Fibroblast of pulmonary artery (primary cell): ENCODE measurements at regions not wholly inside any gene's neighbourhood (a gene's known extent, or its start where the extent isn't known, plus 50 kb on each side); places are given as distances from the start of the nearest gene placed in this dataset.
"Not testable (repeated sequence)": the region's sequence is repeated elsewhere in the genome, so short reads cannot be mapped to it uniquely, and the experiment has no call there.

Experiments
- DNase-seq: peaks from one replicate; pipeline ENCODE4 v3.0.0-alpha.2; 2010; ENCODE audit warnings: low read depth
- H3K4me3 ChIP-seq: replicated peaks from 2 replicates; pipeline ENCODE4 v1.5.1; 2011; ENCODE audit warnings: low read depth, mild to moderate bottlenecking, control low read depth, low read length, moderate library complexity
- TF ChIP-seq, protein P1 (sequence below): IDR thresholded peaks from 2 replicates; pipeline ENCODE4 v1.5.1; 2011; ENCODE audit warnings: mild to moderate bottlenecking, control low read depth, low read length, inconsistent platforms; ENCODE audit errors: missing control alignments

DNA sequence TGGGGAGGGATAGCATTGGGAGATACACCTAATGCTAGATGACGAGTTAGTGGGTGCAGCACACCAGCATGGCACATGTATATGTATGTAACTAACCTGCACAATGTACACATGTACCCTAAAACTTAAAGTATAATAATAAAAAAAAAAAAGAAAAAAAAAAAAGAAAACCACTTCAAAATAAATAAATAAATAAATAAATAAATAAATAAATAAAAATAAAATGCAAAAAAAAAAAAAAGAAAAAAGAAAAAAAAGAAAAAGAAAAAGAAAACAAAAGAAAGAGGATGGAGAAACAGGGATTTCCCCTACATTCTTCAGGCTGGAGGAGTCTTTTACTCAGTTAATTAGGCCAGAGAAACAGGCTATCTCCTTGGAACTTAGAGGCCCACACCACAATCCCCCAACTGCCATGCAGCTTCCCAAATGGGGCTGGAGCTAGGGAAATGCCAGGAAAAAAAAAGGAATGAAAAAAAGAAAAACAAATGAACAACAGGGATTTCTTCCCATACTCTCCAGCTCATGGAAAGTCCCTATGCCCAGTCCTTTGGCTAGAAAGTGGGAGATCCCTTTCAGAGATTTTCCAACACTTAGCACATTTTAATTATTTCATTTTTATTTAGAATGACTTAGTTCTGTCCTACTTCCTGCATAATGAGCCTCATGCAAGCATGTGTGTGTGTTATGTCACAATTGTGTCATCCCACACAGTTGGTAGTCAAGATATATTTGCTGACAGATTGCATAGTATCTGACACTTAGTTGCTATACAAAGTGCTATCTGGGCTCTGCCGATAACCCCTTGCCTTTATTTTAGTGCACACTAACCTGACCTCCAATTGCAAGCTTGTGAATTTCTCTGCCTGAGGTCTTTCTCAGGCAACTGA is 486.4 kb downstream of the PLPP3 start:
- TF ChIP-seq, protein P1, sequence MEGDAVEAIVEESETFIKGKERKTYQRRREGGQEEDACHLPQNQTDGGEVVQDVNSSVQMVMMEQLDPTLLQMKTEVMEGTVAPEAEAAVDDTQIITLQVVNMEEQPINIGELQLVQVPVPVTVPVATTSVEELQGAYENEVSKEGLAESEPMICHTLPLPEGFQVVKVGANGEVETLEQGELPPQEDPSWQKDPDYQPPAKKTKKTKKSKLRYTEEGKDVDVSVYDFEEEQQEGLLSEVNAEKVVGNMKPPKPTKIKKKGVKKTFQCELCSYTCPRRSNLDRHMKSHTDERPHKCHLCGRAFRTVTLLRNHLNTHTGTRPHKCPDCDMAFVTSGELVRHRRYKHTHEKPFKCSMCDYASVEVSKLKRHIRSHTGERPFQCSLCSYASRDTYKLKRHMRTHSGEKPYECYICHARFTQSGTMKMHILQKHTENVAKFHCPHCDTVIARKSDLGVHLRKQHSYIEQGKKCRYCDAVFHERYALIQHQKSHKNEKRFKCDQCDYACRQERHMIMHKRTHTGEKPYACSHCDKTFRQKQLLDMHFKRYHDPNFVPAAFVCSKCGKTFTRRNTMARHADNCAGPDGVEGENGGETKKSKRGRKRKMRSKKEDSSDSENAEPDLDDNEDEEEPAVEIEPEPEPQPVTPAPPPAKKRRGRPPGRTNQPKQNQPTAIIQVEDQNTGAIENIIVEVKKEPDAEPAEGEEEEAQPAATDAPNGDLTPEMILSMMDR = no peak
- H3K4me3 ChIP-seq = no peak overlapping the region

DNA sequence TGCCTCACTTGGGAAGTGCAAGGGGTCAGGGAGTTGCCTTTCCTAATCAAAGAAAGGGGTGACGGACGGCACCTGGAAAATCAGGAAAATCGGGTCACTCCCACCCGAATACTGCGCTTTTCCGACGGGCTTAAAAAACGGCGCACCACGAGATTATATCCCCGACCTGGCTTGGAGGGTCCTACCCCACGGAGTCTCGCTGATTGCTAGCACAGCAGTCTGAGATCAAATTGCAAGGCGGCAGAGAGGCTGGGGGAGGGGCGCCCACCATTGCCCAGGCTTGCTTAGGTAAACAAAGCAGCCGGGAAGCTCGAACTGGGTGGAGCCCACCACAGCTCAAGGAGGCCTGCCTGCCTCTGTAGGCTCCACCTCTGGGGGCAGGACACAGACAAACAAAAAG is 489.5 kb downstream of the PLPP3 start:
- H3K4me3 ChIP-seq, DNase-seq: not testable (repeated sequence)

More for the DNA sequence above, 486.4 kb downstream of the PLPP3 start:
- DNase-seq = peak; percentile 36

GRCh38 chr1:56084246-56084645 is 495.1 kb downstream of the PLPP3 start:
- TF ChIP-seq, protein P1 = no peak
- no peak for DNase-seq
- H3K4me3 ChIP-seq = no peak overlapping the region

GRCh38 chr1:56081736-56082135 is 497.6 kb downstream of the PLPP3 start:
- H3K4me3 ChIP-seq = no peak overlapping the region
- TF ChIP-seq, protein P1 = no peak

DNA sequence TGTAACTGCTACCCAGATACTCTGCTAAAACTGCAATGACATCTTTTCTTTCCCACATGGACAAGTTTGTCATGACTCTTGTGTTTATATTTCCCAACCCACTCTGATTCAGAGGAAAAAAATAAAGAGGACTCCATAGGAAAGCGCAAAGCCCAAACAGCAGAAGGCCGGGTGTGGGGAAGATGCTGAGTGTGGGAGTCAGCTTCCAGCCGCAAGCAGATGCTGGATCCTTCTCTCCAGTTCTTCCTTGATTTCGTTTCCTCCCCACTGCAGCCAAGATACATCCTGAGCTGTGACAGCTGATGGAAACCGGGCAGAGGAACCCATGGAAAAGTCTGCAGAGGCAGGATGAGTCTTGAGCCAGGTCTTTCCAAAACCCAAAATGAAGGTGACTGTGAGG is 498.2 kb downstream of the PLPP3 start:
- H3K4me3 ChIP-seq = no peak overlapping the region
- peak; percentile 83 for DNase-seq
- TF ChIP-seq, protein P1 = no peak

More at GRCh38 chr1:56081736-56082135, 497.6 kb downstream of the PLPP3 start:
- no peak for DNase-seq

DNA sequence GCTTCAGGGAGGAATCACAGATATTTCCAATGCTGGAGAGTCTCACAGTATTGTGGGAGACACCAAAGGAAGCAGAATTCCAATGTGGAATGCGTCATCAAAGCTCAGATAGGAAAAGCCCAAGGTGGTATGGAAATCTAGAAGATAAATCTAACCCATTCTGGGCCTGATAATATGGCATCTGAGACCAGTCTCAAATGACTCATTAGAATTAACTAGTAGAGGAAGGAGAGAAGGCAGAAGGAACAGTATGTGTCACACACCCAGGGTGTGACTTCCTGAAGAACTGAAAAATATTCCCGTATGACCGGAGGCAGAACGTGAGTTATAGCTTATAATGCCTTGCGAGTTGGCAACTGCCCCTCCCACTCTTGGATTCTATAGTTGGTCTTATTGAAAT is 499.2 kb downstream of the PLPP3 start:
- H3K4me3 ChIP-seq = no peak overlapping the region
- no peak for DNase-seq
- TF ChIP-seq, protein P1 = no peak

DNA sequence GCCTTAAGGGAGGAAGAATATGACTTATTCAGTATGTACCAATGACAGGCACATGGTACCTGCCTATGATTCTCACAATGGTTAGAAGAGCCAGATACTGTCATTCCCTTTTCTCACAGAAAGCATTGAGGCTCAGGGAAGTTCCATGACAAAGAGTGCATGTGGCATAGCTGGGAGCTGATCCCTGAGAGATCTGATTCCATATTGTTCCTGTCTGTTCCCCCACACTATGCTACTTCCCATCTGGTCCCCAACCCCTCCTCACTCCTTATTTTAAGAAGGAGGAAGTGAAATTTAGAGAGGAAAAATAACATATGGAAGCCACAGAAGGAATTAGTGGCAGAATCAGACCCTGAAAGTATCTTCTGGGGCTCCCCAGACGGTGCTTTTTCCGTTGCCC is 500.0 kb downstream of the PLPP3 start:
- no peak overlapping the region for H3K4me3 ChIP-seq
- no peak for DNase-seq
- TF ChIP-seq, protein P1 = no peak
